WTC11 (cell line): ENCODE measurements at regions not wholly inside any gene's neighbourhood (a gene's known extent, or its start where the extent isn't known, plus 50 kb on each side); places are given as distances from the start of the nearest gene placed in this dataset.

Experiments
- ATAC-seq: fragments of 200-7000 bp; cut with Tn5 transposase; 2 replicates; pipeline ENCODE4 v1.10.0; 2021; ENCODE audit warnings: mild to moderate bottlenecking, moderate library complexity
- CTCF ChIA-PET: fragments of 300-600 bp; sonication (Branson Sonifier 250); formaldehyde crosslinking; loops from one replicate; lab custom pipeline; 2021; ENCODE audit warnings: antibody characterized with exemption; lab: Charles Lee
- POLR2A ChIA-PET: fragments of 350-600 bp; sonication (Branson Sonifier 250); formaldehyde crosslinking; loops from one replicate; lab custom pipeline; 2021; ENCODE audit warnings: antibody characterized with exemption; lab: Charles Lee
- DNase-seq: peaks from one replicate; pipeline ENCODE4 v3.0.0; 2021; ENCODE audit warnings: low spot score
- H3K27ac Mint-ChIP-seq: 2 replicates; pipeline ENCODE4 v1.8.0; 2021; ENCODE audit warnings: mixed read lengths
- H3K27me3 Mint-ChIP-seq: 2 replicates; pipeline ENCODE4 v1.8.0; 2021; ENCODE audit warnings: low read depth, mild to moderate bottlenecking, moderate library complexity, mixed read lengths
- H3K36me3 Mint-ChIP-seq: 2 replicates; pipeline ENCODE4 v1.8.0; 2021; ENCODE audit warnings: mixed read lengths
- H3K4me1 Mint-ChIP-seq: 2 replicates; pipeline ENCODE4 v1.8.0; 2022; ENCODE audit warnings: mixed read lengths
- H3K4me3 Mint-ChIP-seq: 2 replicates; pipeline ENCODE4 v1.8.0; 2021; ENCODE audit warnings: mild to moderate bottlenecking, moderate library complexity, mixed read lengths
- H3K9me3 Mint-ChIP-seq: 2 replicates; pipeline ENCODE4 v1.8.0; 2021; ENCODE audit warnings: mixed read lengths
- CREM ChIP-seq: sonication (generic); formaldehyde crosslinking; IDR thresholded peaks from 2 replicates; pipeline ENCODE4 v1.8.1; 2022; ENCODE audit warnings: mild to moderate bottlenecking, missing genetic modification reagents, moderate library complexity
- ESRRA ChIP-seq: sonication (generic); formaldehyde crosslinking; IDR thresholded peaks from 2 replicates; pipeline ENCODE4 v1.8.1; 2022; ENCODE audit warnings: mild to moderate bottlenecking, missing genetic modification reagents, borderline replicate concordance
- ETV6 ChIP-seq: sonication (generic); formaldehyde crosslinking; IDR thresholded peaks from 2 replicates; pipeline ENCODE4 v1.8.1; 2022; ENCODE audit warnings: mild to moderate bottlenecking, missing genetic modification reagents
- GRHL2 ChIP-seq: fragments of 250-450 bp; sonication (Bioruptor Pico); IDR thresholded peaks from 2 replicates; pipeline ENCODE4 v1.8.0; 2022; ENCODE audit warnings: mild to moderate bottlenecking, moderate library complexity; ENCODE audit not compliant: insufficient replicate concordance, severe bottlenecking
- HMGA2 ChIP-seq: fragments of 250-450 bp; sonication (Bioruptor Pico); IDR thresholded peaks from 2 replicates; pipeline ENCODE4 v1.4.0; 2021; ENCODE audit warnings: mild to moderate bottlenecking, moderate library complexity
- JAZF1 ChIP-seq: fragments of 250-450 bp; sonication (Bioruptor Pico); IDR thresholded peaks from 2 replicates; pipeline ENCODE4 v1.9.0; 2021; ENCODE audit warnings: moderate library complexity, mild to moderate bottlenecking, inconsistent platforms
- KAT7 ChIP-seq: sonication (generic); formaldehyde crosslinking; IDR thresholded peaks from 2 replicates; pipeline ENCODE4 v1.8.1; 2023; ENCODE audit warnings: missing genetic modification reagents, mild to moderate bottlenecking, borderline replicate concordance
- MXD4 ChIP-seq: fragments of 250-450 bp; sonication (Bioruptor Pico); IDR thresholded peaks from 2 replicates; pipeline ENCODE4 v1.8.0; 2021; ENCODE audit warnings: mild to moderate bottlenecking, moderate library complexity, borderline replicate concordance
- ZNF138 ChIP-seq: sonication (generic); formaldehyde crosslinking; conservative IDR thresholded peaks from 2 replicates; pipeline ENCODE4 v1.8.1; 2022; ENCODE audit warnings: mild to moderate bottlenecking, moderate library complexity, missing genetic modification reagents
- TF ChIP-seq, protein P1 (sequence below): sonication (generic); formaldehyde crosslinking; IDR thresholded peaks from 2 replicates; pipeline ENCODE4 v1.8.0; 2022; ENCODE audit warnings: mild to moderate bottlenecking, missing genetic modification reagents
- TF ChIP-seq, protein P2 (sequence below): sonication (generic); formaldehyde crosslinking; IDR thresholded peaks from 2 replicates; pipeline ENCODE4 v1.8.1; 2022; ENCODE audit warnings: missing genetic modification reagents, borderline replicate concordance
- TF ChIP-seq, protein P3 (sequence below): sonication (generic); formaldehyde crosslinking; IDR thresholded peaks from 2 replicates; pipeline ENCODE4 v1.8.1; 2023; ENCODE audit warnings: mild to moderate bottlenecking, moderate library complexity, missing genetic modification reagents
- TF ChIP-seq, protein P4 (sequence below): sonication (generic); formaldehyde crosslinking; IDR thresholded peaks from 2 replicates; pipeline ENCODE4 v1.8.0; 2023; ENCODE audit warnings: mild to moderate bottlenecking, missing genetic modification reagents
- TF ChIP-seq, protein P5 (sequence below): sonication (generic); formaldehyde crosslinking; IDR thresholded peaks from 2 replicates; pipeline ENCODE4 v1.8.1; 2022; ENCODE audit warnings: mild to moderate bottlenecking, moderate library complexity, missing genetic modification reagents
- TF ChIP-seq, protein P6 (sequence below): sonication (generic); formaldehyde crosslinking; IDR thresholded peaks from 2 replicates; pipeline ENCODE4 v1.8.1; 2022; ENCODE audit warnings: low read depth, mild to moderate bottlenecking, moderate library complexity, missing genetic modification reagents, borderline replicate concordance
- TF ChIP-seq, protein P7 (sequence below): fragments of 250-450 bp; sonication (Bioruptor Pico); IDR thresholded peaks from 2 replicates; pipeline ENCODE4 v1.9.0; 2021; ENCODE audit warnings: mild to moderate bottlenecking, borderline replicate concordance

DNA sequence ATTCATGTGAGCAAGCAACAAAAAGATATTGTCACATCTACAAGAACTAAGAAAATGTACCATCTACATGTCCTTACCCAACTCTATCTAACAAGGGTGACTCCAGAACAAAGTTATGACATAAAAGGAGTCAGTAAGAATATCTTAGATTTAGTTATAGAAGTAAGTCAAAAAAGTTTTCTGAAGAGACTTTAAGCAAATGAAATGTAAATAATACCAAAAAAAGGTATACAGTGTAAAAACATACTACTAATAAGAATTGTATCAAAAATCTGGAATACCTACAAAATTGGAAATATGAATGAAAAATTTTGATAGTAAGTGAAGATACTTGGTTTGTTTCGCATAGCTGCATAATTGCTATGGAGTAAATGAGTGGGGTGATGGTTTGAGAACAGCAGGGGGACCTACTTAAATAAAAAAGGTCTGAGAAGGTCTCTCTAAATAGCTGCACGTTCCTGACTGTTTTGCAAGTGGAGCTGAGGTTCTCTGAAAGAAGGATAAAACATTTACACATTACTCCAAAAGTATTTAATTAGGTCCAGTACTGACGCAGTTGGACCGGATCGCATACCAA, 51.0 kb upstream of the ENPP6 start:
- TF ChIP-seq CREM (no peak), HMGA2 (CRISPR knock-in tag) (no peak), ZNF138 (CRISPR knock-in tag) (no peak)
- H3K4me3 Mint-ChIP-seq = no peak overlapping the region
- no peak overlapping the region for H3K27ac Mint-ChIP-seq
- POLR2A ChIA-PET = no interaction called here
- H3K4me1 Mint-ChIP-seq = peaks cover 26% of the 10 kb centered on the region
- peaks cover 27% of the 10 kb centered on the region for H3K9me3 Mint-ChIP-seq
- ATAC-seq (no peak), DNase-seq (no peak)
- H3K36me3 Mint-ChIP-seq = peaks cover 10% of the 10 kb centered on the region
- CTCF ChIA-PET = interaction anchor here (0.9 to 1.4 kb wide), 4 partner anchors 16 to 497 kb away, joined by 3 to 5 read pairs (median 4); no protein-coding TSS in a partner anchor
- no peaks in the 10 kb centered on the region for H3K27me3 Mint-ChIP-seq

DNA sequence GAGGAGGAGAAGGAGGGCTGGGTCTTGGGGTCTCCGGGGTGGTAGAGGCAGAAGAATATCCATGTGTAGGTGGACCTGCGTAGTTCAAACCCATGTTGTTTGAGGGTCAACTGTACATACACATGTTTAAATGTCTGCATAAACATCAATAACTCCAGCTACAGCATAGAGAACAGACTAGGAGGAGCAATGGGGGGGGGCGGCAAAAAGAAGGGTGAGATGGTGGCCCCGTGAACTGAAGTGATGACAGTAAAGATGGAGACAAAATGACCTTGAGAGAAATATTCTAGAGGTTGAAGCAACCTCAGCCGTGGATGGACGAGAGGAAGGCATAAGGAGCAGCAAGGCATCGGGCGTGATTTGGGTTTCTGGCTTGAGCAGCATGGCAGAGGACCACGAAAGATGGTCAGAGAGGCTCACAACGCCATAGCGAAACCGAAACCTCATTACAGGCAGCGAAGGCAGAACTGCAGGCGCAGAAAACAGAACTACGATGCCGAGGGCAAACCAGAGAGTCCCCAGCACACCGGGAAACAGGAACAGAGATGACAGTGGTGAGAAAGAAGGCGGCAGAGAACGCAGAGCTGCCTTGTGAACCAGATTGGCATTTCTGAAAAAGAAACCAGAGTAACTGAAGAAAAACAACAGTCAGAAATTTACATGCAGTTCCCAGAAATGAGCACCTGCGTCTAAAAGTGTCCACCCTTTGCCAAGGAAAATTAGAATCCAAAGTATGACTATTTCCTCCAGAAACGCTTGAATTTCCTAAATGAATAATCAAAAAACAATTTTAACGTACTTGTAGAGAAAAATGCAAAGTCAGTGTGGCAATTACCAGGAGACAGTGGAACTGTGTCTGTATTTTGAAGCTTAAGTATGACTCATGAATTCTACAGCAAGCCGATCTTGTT, 50.3 kb upstream of the ENPP6 start:
- no peak for DNase-seq
- POLR2A ChIA-PET = no interaction called here
- Mint-ChIP-seq H3K9me3 (peaks cover 27% of the 10 kb centered on the region), H3K4me3 (no peak overlapping the region), H3K4me1 (peaks cover 26% of the 10 kb centered on the region), H3K36me3 (peaks cover 10% of the 10 kb centered on the region), H3K27me3 (no peaks in the 10 kb centered on the region), H3K27ac (no peak overlapping the region)
- CTCF ChIA-PET = interaction anchor here (0.9 to 1.4 kb wide), 4 partner anchors 16 to 498 kb away, joined by 3 to 5 read pairs (median 4); no protein-coding TSS in a partner anchor
- no peak for ATAC-seq
- TF ChIP-seq, protein P1, sequence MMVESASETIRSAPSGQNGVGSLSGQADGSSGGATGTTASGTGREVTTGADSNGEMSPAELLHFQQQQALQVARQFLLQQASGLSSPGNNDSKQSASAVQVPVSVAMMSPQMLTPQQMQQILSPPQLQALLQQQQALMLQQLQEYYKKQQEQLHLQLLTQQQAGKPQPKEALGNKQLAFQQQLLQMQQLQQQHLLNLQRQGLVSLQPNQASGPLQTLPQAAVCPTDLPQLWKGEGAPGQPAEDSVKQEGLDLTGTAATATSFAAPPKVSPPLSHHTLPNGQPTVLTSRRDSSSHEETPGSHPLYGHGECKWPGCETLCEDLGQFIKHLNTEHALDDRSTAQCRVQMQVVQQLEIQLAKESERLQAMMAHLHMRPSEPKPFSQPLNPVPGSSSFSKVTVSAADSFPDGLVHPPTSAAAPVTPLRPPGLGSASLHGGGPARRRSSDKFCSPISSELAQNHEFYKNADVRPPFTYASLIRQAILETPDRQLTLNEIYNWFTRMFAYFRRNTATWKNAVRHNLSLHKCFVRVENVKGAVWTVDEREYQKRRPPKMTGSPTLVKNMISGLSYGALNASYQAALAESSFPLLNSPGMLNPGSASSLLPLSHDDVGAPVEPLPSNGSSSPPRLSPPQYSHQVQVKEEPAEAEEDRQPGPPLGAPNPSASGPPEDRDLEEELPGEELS (CRISPR knock-in tag) = no peak
- TF ChIP-seq KAT7 (CRISPR knock-in tag) (no peak), JAZF1 (CRISPR knock-in tag) (no peak), GRHL2 (CRISPR knock-in tag) (no peak), MXD4 (CRISPR knock-in tag) (no peak), ESRRA (CRISPR knock-in tag) (no peak), ETV6 (no peak)
- TF ChIP-seq, protein P2, sequence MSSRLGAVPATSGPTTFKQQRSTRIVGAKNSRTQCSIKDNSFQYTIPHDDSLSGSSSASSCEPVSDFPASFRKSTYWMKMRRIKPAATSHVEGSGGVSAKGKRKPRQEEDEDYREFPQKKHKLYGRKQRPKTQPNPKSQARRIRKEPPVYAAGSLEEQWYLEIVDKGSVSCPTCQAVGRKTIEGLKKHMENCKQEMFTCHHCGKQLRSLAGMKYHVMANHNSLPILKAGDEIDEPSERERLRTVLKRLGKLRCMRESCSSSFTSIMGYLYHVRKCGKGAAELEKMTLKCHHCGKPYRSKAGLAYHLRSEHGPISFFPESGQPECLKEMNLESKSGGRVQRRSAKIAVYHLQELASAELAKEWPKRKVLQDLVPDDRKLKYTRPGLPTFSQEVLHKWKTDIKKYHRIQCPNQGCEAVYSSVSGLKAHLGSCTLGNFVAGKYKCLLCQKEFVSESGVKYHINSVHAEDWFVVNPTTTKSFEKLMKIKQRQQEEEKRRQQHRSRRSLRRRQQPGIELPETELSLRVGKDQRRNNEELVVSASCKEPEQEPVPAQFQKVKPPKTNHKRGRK (CRISPR knock-in tag) = no peak
- TF ChIP-seq, protein P3, sequence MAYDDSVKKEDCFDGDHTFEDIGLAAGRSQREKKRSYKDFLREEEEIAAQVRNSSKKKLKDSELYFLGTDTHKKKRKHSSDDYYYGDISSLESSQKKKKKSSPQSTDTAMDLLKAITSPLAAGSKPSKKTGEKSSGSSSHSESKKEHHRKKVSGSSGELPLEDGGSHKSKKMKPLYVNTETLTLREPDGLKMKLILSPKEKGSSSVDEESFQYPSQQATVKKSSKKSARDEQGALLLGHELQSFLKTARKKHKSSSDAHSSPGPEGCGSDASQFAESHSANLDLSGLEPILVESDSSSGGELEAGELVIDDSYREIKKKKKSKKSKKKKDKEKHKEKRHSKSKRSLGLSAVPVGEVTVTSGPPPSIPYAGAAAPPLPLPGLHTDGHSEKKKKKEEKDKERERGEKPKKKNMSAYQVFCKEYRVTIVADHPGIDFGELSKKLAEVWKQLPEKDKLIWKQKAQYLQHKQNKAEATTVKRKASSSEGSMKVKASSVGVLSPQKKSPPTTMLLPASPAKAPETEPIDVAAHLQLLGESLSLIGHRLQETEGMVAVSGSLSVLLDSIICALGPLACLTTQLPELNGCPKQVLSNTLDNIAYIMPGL = no peak
- TF ChIP-seq, protein P4, sequence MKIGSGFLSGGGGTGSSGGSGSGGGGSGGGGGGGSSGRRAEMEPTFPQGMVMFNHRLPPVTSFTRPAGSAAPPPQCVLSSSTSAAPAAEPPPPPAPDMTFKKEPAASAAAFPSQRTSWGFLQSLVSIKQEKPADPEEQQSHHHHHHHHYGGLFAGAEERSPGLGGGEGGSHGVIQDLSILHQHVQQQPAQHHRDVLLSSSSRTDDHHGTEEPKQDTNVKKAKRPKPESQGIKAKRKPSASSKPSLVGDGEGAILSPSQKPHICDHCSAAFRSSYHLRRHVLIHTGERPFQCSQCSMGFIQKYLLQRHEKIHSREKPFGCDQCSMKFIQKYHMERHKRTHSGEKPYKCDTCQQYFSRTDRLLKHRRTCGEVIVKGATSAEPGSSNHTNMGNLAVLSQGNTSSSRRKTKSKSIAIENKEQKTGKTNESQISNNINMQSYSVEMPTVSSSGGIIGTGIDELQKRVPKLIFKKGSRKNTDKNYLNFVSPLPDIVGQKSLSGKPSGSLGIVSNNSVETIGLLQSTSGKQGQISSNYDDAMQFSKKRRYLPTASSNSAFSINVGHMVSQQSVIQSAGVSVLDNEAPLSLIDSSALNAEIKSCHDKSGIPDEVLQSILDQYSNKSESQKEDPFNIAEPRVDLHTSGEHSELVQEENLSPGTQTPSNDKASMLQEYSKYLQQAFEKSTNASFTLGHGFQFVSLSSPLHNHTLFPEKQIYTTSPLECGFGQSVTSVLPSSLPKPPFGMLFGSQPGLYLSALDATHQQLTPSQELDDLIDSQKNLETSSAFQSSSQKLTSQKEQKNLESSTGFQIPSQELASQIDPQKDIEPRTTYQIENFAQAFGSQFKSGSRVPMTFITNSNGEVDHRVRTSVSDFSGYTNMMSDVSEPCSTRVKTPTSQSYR (CRISPR knock-in tag) = no peak
- TF ChIP-seq, protein P5, sequence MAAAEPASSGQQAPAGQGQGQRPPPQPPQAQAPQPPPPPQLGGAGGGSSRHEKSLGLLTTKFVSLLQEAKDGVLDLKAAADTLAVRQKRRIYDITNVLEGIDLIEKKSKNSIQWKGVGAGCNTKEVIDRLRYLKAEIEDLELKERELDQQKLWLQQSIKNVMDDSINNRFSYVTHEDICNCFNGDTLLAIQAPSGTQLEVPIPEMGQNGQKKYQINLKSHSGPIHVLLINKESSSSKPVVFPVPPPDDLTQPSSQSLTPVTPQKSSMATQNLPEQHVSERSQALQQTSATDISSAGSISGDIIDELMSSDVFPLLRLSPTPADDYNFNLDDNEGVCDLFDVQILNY = no peak
- TF ChIP-seq, protein P6, sequence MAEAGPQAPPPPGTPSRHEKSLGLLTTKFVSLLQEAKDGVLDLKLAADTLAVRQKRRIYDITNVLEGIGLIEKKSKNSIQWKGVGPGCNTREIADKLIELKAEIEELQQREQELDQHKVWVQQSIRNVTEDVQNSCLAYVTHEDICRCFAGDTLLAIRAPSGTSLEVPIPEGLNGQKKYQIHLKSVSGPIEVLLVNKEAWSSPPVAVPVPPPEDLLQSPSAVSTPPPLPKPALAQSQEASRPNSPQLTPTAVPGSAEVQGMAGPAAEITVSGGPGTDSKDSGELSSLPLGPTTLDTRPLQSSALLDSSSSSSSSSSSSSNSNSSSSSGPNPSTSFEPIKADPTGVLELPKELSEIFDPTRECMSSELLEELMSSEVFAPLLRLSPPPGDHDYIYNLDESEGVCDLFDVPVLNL = no peak
- TF ChIP-seq, protein P7, sequence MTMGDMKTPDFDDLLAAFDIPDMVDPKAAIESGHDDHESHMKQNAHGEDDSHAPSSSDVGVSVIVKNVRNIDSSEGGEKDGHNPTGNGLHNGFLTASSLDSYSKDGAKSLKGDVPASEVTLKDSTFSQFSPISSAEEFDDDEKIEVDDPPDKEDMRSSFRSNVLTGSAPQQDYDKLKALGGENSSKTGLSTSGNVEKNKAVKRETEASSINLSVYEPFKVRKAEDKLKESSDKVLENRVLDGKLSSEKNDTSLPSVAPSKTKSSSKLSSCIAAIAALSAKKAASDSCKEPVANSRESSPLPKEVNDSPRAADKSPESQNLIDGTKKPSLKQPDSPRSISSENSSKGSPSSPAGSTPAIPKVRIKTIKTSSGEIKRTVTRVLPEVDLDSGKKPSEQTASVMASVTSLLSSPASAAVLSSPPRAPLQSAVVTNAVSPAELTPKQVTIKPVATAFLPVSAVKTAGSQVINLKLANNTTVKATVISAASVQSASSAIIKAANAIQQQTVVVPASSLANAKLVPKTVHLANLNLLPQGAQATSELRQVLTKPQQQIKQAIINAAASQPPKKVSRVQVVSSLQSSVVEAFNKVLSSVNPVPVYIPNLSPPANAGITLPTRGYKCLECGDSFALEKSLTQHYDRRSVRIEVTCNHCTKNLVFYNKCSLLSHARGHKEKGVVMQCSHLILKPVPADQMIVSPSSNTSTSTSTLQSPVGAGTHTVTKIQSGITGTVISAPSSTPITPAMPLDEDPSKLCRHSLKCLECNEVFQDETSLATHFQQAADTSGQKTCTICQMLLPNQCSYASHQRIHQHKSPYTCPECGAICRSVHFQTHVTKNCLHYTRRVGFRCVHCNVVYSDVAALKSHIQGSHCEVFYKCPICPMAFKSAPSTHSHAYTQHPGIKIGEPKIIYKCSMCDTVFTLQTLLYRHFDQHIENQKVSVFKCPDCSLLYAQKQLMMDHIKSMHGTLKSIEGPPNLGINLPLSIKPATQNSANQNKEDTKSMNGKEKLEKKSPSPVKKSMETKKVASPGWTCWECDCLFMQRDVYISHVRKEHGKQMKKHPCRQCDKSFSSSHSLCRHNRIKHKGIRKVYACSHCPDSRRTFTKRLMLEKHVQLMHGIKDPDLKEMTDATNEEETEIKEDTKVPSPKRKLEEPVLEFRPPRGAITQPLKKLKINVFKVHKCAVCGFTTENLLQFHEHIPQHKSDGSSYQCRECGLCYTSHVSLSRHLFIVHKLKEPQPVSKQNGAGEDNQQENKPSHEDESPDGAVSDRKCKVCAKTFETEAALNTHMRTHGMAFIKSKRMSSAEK = no peak
